ENCODE measurements at regions not wholly inside any gene's neighbourhood (a gene's known extent, or its start where the extent isn't known, plus 50 kb on each side); places are given as distances from the start of the nearest gene placed in this dataset.

DNA sequence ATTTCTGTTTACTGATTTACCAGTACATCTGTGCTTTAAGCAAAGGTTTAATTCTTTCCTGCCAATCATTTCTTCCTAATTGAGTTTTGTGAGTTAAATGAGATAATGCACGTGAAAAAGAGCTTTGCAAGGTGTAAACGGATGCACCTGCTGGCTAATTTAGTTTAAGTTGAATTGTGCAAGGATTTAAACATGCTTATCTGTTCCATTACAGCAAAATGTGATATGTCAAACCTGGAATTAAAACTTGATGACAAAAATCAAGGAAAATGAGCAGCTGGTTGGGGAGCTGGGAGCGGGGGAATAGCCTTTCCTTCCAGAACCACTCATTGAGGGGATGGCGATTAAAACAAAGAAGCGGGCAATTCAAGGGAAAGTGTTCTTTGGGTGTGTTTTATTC lies 155.0 kb upstream of the CTTNBP2 start:
- DNase-seq: no peak

DNA sequence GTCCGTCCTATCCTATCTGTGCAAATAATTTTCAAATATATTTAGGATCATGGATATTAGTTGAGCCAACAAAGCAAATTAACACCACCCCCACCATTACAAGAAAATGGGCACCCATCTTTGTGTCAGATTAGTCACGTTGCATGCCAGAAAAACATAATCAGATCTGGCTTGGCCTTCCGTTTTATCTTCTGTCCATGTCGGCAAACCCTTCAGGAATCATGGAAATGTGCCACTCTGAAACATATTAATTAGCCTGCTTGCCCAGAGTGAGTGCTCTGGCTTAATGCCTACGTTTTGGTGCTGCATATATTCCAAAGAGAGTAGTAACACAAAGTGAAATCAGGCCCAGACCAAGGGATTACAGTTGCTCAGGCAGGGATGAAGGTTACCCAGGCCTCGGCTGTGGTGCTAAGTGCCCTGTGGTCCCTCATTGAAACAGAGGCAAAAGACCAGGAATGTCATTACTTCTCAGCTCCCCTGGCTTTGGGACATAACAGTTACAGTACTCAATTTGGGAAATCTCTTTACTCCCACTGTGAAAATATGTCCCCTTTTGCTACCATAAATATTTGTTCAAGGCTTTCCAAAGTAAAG lies 154.0 kb upstream of the LSM8 start:
- DNase-seq: no peak

DNA sequence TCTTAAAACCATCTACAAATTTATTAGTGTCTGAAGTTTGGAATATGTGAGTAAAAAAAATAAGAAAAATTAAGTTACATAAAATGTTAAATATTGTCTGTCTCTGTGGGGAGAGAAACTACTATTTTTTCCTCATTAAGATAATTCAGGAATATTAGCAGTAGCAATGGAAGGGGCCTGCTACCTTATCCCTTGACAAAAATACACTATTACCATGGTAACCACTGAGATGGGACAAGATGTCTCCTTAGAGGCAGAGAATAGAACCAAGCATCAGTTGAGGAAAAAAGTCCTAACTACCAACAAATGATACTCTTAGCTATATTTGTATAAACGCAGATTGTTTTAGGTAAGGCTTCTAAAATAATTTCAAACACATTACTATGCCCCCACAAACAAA lies 150.7 kb upstream of the LSM8 start:
- no peak for DNase-seq

DNA sequence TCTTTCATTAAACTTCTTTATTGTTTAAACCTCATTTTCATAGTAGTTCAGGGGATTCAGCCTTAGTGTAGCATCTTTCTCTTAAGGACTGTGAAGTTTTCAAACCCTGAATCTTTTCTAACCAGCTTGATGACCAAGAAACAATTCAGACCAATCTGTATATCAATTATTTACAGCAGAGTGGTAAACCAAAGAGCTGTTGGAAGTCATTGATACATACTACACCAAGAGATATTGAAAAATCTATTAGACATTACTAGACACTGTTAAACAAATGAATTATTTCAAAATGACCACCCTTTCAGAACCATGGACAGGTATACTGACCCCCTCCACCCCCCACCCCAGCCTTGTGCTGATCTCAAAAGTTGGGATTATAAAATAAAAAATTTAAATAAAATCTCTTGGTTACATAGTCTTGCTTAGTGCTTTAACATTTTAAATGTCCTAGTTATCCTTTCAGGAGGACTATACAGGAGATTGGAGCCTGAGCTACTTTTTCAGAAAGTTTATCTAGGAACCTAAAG lies 143.9 kb upstream of the LSM8 start:
- DNase-seq: no peak

DNA sequence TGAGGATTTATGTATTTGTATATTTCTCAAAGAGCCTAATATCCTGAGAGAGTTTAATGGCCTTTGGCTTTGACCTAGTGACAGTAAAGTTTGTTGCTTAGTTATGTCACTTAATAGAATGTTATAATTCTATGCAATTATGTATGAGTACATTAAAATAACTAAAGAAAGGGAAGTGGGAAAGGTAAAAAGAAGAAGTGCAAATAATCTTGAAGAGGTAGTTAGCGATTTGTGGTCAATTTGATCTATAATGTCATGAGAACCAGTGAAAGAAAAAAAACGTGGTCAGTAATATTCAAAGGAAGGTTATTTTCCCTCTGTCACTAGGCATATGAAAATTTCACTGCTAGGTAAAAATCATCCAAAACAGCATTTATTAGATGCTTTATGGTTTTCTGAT lies 143.4 kb upstream of the LSM8 start:
- no peak for DNase-seq

DNA sequence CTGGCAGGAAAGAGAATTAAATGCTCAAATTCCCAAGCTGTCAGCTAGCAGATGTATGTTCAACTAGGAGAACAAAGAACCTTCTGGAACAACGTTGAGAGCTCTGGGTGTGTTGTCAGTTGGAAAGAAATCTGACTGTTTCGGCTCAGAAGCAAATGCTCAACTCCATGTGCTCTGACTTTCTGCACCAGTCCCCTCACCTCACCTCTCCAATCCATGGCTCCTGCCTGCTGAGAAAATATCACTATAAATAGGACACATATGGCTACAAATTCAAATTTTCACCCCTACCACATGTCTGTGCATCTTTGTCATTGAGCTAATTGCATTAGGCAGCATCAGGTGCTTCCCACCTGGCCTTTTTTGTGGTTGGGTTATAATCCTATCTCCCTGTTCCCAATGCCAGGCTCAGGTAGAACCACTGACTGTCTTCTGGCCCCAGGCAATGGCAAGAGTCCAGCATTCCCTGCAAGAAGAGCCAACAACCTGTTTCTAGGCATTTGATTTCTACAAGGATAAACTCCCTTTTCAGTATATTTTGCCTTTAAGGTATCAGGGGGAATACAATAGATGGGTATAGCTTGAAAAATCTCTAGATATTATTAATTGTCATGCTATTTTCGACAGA lies 142.6 kb upstream of the LSM8 start:
- DNase-seq: no peak

DNA sequence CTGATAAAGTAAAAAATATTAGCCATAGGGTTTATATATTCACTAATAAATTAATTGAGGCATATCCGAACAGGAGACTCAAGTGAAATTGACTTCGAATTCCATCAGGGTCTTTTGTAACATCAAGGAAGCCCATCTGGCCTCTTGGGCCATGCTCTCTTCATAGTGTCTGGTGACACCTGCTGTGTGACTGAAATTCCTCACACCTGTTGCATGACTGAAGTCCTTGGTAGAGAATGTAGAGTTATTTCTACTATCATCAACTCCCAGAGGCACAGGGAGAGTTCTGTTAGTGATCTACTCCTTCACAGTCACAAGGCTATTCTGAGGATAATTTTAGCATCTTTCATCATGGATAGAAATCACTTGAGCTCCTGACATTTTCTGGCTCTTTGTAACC lies 138.3 kb upstream of the LSM8 start:
- no peak for DNase-seq

DNA sequence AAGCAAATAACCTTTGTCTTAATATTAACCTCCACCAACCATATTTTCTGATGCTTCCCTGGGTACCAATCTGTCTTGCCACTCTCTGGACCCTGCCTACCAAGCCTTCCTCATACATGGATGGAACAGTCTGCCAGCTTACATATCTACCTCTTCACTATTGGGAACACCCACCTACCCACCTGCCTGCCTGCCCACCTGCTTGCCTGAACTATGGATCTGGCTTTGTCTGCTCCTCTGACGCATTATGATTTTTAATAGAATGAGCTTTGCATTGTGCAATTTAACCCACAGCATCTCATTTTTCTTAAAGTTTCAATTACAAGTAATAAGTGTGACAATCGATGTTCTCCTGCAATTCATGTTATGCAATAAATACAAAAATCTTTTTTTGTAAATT lies 137.9 kb upstream of the LSM8 start:
- no peak for DNase-seq

DNA sequence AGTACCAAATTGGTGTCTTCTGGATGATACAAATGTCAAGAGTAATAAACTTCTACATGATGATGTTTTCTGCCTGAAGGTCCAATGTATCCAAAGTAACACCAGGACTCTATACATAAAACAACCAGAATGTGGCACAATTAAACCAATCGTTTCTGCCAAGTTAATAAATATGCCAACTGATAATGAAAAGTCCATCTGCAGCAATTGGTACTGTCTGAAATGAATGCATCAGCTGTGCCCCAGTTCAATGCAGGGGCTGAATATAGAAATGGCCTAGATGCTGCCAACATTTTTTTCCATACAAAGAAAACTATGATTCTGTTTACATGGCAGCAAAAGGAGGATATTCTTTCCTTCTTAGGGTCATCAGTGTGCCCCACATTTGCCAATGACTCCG lies 137.2 kb upstream of the LSM8 start:
- no peak for DNase-seq

DNA sequence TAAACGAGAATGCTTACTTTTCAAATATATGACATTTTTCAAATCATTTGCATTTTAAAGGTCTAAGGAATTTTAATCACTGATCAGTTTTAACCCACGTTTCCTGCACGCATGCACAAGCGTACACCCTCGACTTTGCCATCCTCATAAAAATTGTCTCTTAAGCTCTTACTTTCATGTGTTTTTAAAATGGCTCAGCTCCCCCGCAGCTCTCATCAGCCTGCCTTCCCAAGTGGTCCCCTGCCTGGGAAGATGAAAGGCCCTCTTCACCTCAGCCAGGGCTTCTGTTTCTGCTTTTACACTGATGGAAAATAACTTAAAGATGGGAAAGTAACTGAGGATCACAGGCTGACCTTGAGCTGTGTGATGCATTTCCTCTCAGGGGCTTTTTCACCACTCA lies 131.6 kb upstream of the LSM8 start:
- no peak for DNase-seq

DNA sequence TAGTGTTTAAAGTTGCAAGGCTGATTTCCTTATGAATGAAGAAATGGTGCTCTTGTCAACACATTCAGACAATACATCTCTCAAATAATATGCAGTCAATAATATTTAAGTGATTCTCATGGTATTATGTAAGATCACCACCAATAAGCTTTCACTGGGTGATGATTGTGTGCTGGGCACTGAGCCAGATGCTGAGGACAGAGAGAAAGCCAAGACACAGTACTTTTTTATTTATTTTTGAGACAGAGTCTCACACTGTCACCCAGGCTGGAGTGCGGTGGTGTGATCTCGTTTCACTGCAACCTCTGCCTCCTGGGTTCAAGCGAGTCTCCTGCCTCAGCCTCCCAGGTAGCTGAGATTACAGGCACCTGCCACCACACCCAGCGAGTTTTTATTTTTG lies 130.6 kb upstream of the LSM8 start:
- no peak for DNase-seq

DNA sequence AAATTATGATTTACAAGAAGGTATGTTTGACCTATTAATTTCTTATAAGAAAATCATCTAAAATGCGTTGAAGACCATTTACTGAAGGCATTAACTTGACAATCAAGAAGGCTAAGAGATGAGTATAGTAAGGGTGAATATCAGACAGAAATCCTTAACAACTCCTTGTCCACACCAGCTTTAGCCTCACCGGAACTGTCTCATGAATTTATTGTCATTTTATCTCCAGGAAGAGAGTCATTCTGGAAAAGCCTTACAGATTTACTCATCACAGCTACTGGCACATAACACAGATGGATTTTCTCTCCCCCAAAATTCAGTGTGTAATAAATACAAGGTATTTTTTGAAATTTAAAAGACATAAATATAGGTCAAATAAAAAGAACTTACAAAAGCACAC lies 129.4 kb upstream of the LSM8 start:
- no peak for DNase-seq

DNA sequence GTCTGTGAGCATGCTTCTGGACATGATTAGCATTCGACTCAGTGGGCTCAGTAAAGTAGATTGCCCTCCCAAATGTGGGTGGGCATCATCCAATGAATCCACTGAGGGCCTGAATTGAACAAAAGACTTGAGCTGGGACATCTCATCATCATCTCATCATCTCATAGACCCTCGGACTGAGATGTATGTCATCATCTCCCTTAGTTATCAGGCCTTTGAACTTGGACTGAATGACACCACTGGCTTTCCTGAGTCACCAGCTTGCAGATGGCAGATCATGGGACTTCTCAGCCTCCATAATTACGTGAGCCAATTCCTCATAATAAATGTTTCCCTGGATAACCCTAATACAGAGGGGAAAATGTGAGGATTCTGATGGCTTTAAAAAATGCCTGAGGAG lies 128.3 kb upstream of the LSM8 start:
- no peak for DNase-seq

DNA sequence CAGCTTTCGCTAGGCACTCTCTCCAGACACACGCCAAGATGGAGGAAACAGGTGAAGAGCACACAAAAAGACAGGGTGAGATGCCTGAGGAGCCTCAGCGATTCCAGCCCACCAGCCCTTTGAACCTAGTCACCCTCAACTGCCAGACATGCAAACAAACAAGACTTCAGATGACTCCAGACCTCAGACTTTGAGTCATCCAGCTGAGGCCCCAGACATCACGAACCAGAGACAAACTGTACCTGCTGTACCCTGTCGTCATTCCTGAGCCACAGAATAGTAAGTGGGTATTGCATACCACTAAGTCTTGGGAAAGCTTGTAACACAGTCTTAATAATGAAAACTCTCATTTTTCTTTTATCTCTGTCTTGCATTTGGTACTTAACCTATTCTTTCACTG lies 126.6 kb upstream of the LSM8 start:
- DNase-seq: no peak

DNA sequence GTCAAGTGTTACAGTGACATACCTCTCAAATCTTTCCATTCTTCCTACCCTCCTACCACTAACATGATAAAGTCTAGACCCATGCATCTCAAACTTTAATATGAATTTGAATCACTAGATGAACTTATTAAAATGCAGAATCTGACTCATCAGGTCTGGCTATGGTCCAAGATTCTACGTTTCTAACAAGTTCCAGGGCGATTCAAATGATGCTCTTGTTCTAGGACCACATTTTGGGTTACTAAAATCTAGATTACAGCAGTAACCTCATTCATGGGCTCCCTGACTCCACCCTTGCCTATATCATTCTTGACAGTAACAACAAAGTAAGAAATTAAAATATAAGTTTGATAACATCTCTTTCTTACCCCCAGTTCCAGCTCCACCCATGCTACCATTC lies 124.8 kb upstream of the LSM8 start:
- DNase-seq: no peak

DNA sequence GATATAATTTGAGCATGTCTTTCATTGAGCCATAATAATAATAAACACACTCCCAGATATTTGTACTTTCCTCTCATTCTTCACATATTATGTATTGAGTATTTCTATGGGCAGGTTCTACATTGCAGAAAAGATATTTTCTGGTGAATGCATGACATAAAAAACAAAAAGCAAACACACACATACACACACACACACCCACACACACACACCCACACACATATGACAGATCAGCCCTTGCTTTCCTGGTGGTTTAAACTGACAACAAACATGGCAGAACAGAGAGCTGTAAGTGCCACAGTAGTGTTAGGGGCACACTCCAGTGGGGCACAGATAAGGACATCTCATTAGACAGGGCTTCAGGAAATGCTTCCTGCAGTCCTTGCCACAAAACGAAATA lies 123.3 kb upstream of the LSM8 start:
- DNase-seq: no peak

DNA sequence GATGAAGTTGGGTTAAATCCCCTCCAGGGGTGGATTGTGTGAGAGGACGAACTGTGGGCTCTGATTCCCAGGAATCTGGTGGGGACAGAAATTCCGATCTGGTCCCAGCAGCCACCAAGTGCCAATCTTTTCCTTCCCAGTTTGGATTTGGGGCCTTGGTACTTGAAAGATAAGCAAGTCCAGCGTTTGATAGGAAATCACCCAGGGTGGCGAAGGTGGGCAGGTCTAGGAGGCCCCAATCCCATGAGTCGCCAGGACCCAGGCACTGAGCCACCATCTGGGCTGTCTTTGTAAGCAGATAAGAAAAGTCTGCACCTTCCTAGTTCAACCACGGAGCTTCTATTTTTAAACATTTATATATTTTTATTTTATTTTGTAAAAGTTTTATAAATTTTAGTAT lies 122.6 kb upstream of the LSM8 start:
- DNase-seq: no peak

DNA sequence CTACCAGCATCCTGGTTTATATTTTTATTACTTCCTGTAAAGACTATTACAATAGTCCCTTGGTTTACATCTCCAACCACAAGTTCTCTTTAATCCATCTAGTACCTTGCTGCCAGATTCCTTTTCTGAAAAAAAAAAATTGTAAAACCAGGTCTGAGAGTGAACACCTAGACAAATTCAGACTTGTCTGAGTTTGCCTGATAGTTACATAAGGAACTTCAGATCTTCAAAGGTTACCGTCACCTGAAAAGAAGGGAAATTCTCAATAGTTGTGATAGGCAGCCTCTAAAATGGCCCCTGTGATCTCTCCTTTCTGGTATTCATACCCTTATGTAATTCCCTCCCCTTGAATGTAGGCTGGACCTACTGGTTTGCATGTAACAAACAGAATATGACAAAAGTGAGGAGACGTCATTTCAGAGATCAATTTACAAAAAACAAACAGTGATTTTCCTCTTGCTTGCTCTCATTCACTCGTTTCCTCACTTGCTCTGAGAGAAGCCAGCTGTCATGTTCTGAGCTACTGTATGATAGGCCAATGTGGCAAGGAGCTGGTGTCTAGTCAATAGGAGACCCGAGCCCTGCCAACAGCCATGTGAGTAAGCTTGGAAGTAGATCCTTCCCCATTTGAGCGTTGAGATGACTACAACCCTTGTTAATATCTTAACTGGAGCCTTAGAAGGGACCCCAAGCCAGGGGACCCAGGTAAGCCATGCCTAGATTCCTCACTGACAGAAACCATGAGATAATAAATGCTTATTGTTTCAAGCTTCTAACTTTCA lies 110.9 kb upstream of the LSM8 start:
- DNase-seq: no peak

DNA sequence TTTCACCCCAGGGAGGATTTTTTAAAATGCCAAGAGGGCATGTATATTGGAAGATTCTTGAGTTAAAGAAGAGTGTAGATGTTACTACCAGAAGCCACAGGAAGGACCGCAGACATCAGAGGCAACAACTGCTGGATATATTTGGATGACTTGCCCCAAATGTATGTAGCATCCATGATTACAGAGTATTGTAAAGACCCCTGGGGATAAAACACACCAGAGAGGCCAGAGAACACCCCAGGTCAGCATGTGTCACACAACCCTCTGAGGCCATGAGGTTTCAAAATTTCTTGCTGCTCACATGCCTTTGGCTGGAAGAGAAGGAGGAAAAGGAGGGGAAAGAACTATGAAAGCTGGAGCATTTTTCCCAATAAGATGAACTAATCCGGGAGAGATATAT lies 108.0 kb upstream of the LSM8 start:
- DNase-seq: no peak

DNA sequence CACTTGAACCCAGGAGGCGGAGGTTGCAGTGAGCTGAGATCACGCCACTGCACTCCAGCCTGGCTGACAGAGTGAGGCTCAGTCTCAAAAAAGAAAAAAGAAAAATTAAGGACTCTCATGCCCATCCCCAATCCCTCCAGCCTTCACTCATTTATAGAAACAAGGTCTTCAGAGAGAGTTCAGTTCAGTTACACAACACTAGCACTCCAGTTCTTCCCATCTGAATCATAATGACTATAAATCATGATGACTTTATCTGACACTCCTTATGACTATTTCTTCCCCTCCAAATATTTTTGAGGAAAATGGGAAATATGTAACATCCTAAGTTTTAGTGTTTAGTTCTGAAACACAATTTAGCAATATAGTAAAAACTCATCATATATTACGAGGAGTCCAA lies 107.4 kb upstream of the LSM8 start:
- DNase-seq: no peak

DNA sequence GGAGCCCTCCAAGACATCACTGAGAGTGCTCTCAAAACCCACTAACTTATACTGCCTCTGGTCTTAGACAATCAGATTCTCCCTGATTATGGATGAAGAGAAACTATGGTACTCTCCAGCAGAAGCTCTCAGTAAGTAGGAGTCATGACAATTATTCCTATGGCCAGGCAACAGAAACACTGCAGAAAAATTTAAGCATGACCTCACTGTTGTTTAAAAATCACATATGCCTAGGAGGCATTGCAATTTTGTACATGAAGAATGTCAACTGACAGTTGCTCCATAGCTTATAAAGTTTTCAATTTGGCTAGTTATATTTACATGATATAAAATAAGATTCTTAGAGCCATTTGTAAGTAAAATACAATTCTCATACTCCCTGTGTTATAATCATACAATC lies 105.9 kb upstream of the LSM8 start:
- no peak for DNase-seq

DNA sequence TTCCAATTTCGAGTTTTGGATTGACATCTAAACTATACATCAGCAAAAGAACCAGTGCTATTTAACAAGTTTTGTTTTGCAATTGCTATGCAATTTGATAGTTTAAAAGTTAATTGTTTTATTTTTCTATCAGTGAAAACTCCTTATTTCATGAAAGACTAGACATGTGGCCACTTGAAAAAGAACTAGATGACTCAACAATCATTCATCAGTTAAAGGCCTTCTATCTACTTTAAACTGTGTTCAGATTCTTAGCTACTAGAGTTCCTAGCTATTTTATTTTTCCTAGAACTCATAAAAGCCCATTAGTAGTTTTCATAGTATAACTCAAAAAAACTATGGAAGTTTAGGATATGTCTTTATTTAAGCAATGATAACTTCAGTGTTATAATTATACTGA lies 104.6 kb upstream of the LSM8 start:
- no peak for DNase-seq

DNA sequence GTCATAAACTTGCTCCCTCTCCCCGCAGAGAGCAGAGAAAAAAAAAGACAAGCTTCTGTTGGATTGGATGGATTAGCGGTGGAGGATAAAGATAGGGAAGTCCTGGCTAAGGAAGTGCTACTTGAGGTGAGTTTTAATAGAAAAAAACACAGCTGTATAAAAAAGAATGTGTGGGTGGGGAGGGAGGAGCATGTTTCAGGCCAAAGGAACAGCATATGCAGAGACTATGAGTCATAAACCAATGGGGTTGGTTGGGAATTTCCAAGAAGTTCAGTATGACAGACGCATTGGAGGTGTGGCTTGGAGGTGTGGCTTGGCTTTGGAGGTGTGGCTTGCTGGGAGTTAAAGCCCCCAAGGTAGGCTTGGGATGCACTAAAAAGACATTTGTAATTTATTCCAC lies 103.0 kb upstream of the LSM8 start:
- peak; percentile 61 for DNase-seq

DNA sequence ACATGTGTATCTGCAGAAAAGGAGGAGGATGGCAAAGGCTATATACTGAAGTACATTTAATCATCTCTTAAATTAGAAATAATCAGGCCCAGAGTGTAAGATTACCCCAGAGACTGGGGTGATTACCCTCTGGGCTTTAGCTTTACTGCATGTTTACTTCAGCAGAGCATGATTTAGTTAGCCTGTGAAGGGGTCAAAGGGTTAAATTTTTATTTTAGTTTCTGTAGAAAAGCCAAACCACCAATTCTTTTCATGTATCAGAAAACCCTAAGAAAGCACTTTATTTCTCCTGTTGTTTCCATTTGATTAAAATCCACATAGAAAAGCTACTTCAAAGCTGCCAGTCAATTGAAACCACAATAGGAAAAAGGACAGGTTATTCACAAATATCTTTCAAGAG lies 101.5 kb upstream of the LSM8 start:
- no peak for DNase-seq

DNA sequence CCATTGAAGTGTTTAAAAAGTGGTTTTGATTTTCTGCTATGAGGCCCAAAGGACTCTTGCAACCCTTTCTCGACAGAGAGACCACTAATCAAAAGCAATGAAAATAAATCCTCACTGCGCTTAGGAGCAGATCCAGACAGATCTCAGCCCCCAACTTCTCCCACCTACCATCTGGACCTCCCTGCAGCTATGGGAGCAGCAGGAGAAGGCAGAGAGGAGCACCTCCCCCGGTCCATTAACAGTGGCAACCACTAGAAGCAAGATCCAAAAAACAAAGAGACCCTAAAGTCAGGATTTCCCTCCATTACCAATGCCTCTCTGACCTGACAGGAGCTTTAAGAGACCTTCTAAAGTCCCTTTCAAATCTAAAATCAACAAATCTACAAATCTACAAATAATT lies 99.0 kb upstream of the LSM8 start:
- DNase-seq: no peak

Measured in activated CD8-positive, alpha-beta memory T cell treated with anti-CD3 and anti-CD28 coated beads for 24 hours (primary cell).